ENCODE measurements at regions not wholly inside any gene's neighbourhood (a gene's known extent, or its start where the extent isn't known, plus 50 kb on each side); places are given as distances from the start of the nearest gene placed in this dataset.

- H3K4me3 ChIP-seq (ENCODE audit: low read length) = no peak overlapping the region
- no peak for DNase-seq (ENCODE audit: low read depth, low spot score)
Observed at GRCh38 chr3:106263011-106263410, 394.2 kb upstream of the CBLB start.

DNA sequence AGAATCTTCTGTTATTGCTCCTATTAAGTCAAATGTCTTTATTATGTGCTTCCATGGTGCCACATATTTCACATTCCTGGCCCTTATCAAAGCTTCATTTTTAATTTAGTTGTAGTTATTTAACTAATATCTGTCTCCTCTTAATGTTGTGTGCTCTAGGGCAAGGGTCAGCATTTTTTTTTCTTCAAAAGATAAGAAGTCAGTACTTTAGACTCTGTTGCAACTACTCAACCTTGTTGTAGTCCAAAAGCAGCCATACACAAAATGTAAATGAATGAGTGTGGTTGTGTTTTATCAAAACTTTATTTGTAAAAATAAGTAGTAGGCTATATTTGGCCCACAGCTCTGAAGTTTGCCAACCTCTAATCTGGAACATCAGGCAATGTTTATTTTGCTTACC is 394.7 kb upstream of the CBLB start:
- DNase-seq (ENCODE audit: low read depth, low spot score) = no peak

DNA sequence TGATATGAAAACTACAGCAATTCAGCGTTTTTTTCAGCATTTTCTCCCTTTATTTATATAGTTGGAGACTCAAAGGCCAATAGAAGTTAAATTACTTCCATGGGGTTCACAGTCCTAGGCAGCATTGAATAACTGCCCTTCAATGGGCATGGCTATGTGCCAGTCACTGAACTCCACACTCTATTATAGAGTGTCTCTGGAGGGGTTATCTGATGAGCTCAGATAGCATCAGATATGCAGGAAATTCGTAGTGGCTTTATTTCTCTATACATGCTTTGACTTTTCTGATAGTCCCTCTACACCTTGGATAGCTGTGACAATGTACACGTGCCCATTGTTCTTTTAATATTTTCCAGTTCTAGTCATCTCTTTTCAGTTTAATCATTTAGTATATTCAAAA is 396.9 kb upstream of the CBLB start:
- H3K4me3 ChIP-seq (ENCODE audit: low read length) = no peak overlapping the region

More for the DNA sequence above, 394.7 kb upstream of the CBLB start:
- no peak overlapping the region for H3K4me3 ChIP-seq (ENCODE audit: low read length)

GRCh38 chr3:106268696-106269095 is 399.9 kb upstream of the CBLB start:
- H3K4me3 ChIP-seq (ENCODE audit: low read length) = no peak overlapping the region
- no peak for DNase-seq (ENCODE audit: low read depth, low spot score)

More for the DNA sequence above, 396.9 kb upstream of the CBLB start:
- DNase-seq (ENCODE audit: low read depth, low spot score) = no peak

GRCh38 chr3:106272302-106272701 is 403.5 kb upstream of the CBLB start:
- H3K4me3 ChIP-seq (ENCODE audit: low read length) = no peak overlapping the region
- DNase-seq (ENCODE audit: low read depth, low spot score) = no peak

DNA sequence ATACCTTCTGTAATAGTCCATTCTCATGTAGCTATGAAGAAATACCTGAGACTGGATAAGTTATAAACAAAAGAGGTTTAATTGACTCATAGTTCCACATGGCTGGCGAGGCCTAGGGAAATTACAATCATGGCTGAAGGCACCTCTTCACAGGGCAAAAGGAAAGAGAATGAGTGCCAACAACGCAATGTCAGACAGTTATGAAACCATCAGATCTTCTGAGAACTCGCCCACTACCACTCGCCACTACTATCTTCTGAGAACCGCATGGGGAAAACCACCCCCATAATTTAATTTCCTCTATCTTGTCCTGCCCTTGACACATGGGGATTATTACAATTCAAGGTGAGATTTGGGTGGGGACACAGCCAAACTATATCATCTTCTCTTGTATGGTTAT is 406.8 kb upstream of the CBLB start:
- DNase-seq (ENCODE audit: low read depth, low spot score) = no peak

GRCh38 chr3:106276151-106276550 is 407.3 kb upstream of the CBLB start:
- H3K4me3 ChIP-seq (ENCODE audit: low read length) = no peak overlapping the region
- DNase-seq (ENCODE audit: low read depth, low spot score) = no peak

More for the DNA sequence above, 406.8 kb upstream of the CBLB start:
- no peak overlapping the region for H3K4me3 ChIP-seq (ENCODE audit: low read length)

DNA sequence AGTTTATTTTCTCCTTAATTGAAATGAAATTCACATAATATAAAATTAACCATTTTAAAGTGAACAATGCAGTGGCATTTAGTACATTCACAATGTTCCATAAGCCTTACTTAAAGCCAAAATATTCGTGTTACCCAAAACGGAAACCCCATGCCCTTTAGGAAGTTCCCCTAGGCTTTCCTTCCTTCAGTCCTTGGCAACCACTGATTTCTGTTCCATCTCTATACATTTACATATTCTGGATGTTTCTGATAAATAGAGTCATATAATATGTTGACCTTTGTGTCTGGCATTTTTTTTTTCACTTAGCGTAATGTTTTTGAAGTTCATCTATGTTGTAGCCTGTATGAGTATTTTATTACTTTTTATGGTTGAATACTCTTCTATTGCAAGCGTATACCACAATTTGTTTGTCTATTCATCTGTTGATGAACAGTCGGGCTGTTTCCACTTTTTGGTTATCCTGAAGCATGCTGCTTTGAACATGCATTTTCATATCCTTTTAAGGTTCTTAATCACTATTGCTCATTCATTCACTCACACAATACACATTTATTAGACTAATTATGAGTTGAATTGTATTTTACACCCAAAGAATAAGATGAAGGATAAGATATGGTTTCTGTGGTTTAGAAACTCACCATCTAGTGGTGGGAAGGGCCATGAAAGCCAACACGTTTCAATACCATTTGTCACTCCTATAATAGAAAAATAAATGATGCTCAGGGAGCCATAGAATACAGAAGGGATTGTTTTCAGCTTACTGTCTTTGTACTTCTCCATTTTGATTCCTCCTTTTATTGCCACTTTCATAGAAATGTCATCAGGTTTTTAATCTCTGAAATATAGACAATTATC is 408.2 kb upstream of the CBLB start:
- H3K4me3 ChIP-seq (ENCODE audit: low read length) = no peak overlapping the region
- DNase-seq (ENCODE audit: low read depth, low spot score) = no peak

GRCh38 chr3:106277731-106278130 is 408.9 kb upstream of the CBLB start:
- DNase-seq (ENCODE audit: low read depth, low spot score) = no peak
- H3K4me3 ChIP-seq (ENCODE audit: low read length) = no peak overlapping the region

DNA sequence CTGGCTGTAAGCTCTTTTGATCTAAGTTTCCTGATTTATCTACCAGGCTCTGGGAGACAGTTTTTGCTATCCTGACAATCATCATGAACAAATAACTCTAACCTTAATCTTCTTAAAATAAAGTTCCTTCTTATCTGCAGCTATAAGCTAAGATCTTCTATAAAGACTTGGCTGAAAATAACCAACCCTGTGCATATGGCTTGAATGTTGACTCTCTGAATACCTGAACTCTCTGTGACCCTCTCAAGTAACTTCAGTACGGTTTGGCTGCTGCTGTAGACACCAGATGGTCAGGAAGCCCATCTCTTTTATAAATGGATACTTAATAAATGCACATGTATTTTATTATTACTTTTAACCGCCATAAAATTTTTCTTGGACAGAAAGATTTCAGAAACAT is 412.4 kb upstream of the CBLB start:
- DNase-seq (ENCODE audit: low read depth, low spot score) = no peak

GRCh38 chr3:106282943-106283342 is 414.1 kb upstream of the CBLB start:
- H3K4me3 ChIP-seq (ENCODE audit: low read length) = no peak overlapping the region

More for the DNA sequence above, 412.4 kb upstream of the CBLB start:
- no peak overlapping the region for H3K4me3 ChIP-seq (ENCODE audit: low read length)

DNA sequence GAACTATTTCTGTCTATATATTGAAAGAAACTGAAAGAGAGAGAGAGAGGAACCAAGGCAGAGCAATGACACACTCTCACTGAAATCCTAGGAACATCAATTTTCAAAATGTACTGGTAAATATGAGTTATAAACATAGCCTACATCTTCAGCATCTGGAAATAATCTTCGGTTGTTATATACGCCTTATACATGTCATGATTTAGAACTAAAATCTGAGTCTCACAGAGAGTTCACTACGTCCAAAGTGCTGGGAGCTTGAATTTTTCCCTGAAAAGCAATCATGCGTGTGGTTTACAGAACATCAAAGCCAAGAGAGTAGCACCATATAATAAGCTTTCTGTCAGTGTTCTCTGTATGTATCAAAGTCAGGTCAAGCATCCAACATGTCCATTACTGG is 420.0 kb upstream of the CBLB start:
- no peak overlapping the region for H3K4me3 ChIP-seq (ENCODE audit: low read length)
- no peak for DNase-seq (ENCODE audit: low read depth, low spot score)

More at GRCh38 chr3:106282943-106283342, 414.1 kb upstream of the CBLB start:
- DNase-seq (ENCODE audit: low read depth, low spot score) = no peak

GRCh38 chr3:106290304-106290997 is 421.6 kb upstream of the CBLB start:
- no peak overlapping the region for H3K4me3 ChIP-seq (ENCODE audit: low read length)
- no peak for DNase-seq (ENCODE audit: low read depth, low spot score)

DNA sequence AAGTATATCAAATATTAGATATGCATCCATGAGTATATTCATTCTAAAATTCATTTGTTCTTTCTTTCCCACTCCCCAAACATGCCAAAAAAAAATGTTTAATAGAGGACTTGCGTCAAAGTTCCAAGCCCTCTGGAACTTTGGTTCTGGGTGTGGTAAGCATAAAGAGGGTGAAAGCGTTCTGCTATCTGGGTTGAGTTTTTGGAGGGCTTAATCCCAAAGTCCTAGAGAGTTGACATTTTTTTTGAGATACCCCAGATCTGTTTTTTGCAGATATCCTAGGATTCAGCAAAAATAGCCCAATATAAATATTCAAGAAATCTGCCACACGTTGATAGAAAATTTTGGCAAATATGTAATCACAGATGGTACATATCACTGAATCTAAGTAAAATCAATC is 424.3 kb upstream of the CBLB start:
- no peak overlapping the region for H3K4me3 ChIP-seq (ENCODE audit: low read length)
- no peak for DNase-seq (ENCODE audit: low read depth, low spot score)

DNA sequence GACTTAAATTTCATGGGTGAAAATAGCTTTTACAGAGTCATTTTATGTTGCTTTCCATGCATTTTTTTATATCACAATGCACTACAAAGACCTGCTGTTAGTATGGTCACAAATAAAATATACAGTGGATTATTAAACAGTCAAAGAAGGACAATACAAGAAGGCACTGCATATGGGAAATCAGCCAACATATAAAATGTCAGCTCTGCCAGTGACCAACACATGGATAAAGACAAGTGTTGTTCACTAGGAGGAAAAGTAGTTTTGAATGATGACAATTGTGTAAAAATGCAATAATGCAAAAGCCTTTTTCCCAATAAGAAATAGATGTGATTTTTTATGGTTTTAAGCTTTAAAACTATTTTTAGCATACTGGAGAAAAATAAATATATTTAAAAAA is 425.3 kb upstream of the CBLB start:
- no peak overlapping the region for H3K4me3 ChIP-seq (ENCODE audit: low read length)
- DNase-seq (ENCODE audit: low read depth, low spot score) = no peak

- DNase-seq (ENCODE audit: low read depth, low spot score) = no peak
- no peak overlapping the region for H3K4me3 ChIP-seq (ENCODE audit: low read length)
Observed at GRCh38 chr3:106296062-106296461, 427.2 kb upstream of the CBLB start.

DNA sequence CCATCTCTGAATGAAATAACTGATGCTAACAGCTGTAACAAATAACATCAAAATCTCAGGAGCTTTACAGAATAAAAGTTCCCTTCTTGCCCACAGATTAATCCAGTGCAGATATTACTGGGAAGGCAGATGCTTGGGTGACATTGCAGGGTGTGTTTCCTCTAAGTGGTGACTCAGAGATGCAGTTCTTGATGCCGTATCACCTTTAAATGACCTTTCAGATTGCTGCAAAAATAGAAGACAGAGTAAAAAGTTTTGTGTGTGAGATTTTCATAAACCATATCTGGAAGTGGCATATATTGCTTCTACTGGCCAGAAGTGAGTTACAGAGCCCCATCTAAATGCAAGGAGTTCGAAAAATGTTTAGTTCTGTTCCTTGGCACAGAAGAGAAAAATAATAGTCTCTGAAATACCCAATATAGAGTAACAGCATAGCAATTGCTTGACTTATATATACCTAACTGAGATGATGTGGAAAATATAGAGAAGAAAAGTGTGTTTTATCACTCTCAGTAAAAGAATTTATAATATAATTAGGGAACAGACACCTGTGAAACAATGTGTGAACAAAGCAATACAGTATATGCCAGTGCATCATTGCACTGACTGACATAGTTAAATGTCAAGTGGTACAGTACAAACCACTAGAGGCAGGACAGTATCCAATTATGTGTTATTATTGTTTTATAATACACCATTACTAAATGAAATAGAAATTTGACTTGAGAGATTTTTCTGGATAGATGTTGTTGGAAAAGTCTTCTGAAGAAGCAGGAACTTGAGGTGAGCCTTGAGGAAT is 430.7 kb upstream of the CBLB start:
- DNase-seq (ENCODE audit: low read depth, low spot score) = no peak
- H3K4me3 ChIP-seq (ENCODE audit: low read length) = no peak overlapping the region

- peak; percentile 89 for DNase-seq (ENCODE audit: low read depth, low spot score)
- no peak overlapping the region for H3K4me3 ChIP-seq (ENCODE audit: low read length)
Observed at GRCh38 chr3:106302451-106303221, 433.8 kb upstream of the CBLB start.

DNA sequence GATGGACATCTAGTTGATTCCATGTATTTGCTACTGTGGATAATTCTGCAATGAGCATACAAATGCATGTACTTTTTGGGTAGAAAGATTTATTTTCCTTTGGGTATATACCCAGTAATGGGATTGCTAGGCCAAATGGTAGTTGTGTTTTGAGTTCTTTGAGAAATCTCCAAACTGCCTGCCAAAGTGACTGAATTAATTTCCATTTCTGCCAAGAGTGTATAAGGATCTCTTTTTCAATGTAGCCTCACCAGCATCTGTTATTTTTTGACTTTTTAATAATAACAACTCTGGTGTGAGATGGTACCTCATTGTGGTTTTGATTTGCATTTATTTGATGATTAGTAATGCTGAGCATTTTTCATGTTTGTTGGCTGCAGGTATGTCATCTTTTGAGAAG is 435.0 kb upstream of the CBLB start:
- DNase-seq (ENCODE audit: low read depth, low spot score) = no peak
- H3K4me3 ChIP-seq (ENCODE audit: low read length) = no peak overlapping the region
